Common myeloid progenitor, CD34-positive (primary cell): ENCODE measurements at regions not wholly inside any gene's neighbourhood (a gene's known extent, or its start where the extent isn't known, plus 50 kb on each side); places are given as distances from the start of the nearest gene placed in this dataset.
"Not testable (repeated sequence)": the region's sequence is repeated elsewhere in the genome, so short reads cannot be mapped to it uniquely, and the experiment has no call there.

ENCODE experiments used
- CTCF ChIA-PET: fragments of 350-600 bp; sonication (Branson Sonifier 250); formaldehyde crosslinking; loops from one replicate; lab custom pipeline; 2021; ENCODE audit warnings: antibody characterized with exemption; lab: Charles Lee
- POLR2A ChIA-PET: fragments of 350-600 bp; sonication (Branson Sonifier 250); formaldehyde crosslinking; loops from one replicate; lab custom pipeline; 2021; ENCODE audit warnings: antibody characterized with exemption; lab: Charles Lee
- DNase-seq, 3 donors: peaks; one replicate each; pipeline versions ENCODE4 v3.0.0 to v3.0.0-alpha.2; 2013
- H3K27ac ChIP-seq, 2 experiments: 1 replicate in 1 of 2; 2 replicates in 1 of 2; pipeline ENCODE4 v1.7.0; 2013; ENCODE audit warnings: inconsistent platforms in 2 of 2, low read length in 2 of 2, mild to moderate bottlenecking in 2 of 2, low read depth in 1 of 2, moderate library complexity in 1 of 2; ENCODE audit not compliant: severe bottlenecking in 2 of 2, insufficient read depth in 1 of 2, poor library complexity in 1 of 2
- H3K27me3 ChIP-seq, 5 experiments: replicated peaks in 2 of 5; 1 replicate in 3 of 5; 2 replicates in 2 of 5; pipeline versions ENCODE4 v1.6.1 to v1.7.0; 2013; ENCODE audit warnings: low read length in 4 of 5, mild to moderate bottlenecking in 2 of 5, moderate library complexity in 2 of 5, inconsistent platforms in 1 of 5; ENCODE audit not compliant: insufficient read depth in 5 of 5, control insufficient read depth in 4 of 5
- H3K36me3 ChIP-seq, 4 experiments: 1 replicate in 2 of 4; 2 replicates in 2 of 4; pipeline versions ENCODE4 v1.6.1 to v1.7.0; 2013; ENCODE audit warnings: low read length in 3 of 4, control low read depth in 1 of 4, mild to moderate bottlenecking in 1 of 4; ENCODE audit not compliant: control insufficient read depth in 4 of 4, insufficient read depth in 4 of 4
- H3K4me1 ChIP-seq, 4 experiments: 1 replicate in 3 of 4; 2 replicates in 1 of 4; pipeline versions ENCODE4 v1.6.1 to v1.7.1; 2013; ENCODE audit warnings: low read length in 3 of 4, mild to moderate bottlenecking in 3 of 4, control low read depth in 1 of 4, inconsistent platforms in 1 of 4, moderate library complexity in 1 of 4; ENCODE audit not compliant: control insufficient read depth in 4 of 4, insufficient read depth in 4 of 4; ENCODE audit errors: control extremely low read depth in 1 of 4
- H3K4me3 ChIP-seq, 7 experiments: 1 replicate in 4 of 7; 2 replicates in 3 of 7; pipeline versions ENCODE4 v1.5.1 to v1.7.0; 2013; ENCODE audit warnings: mild to moderate bottlenecking in 7 of 7, low read length in 6 of 7, moderate library complexity in 6 of 7, inconsistent platforms in 2 of 7, low read depth in 2 of 7, control low read depth in 1 of 7; ENCODE audit not compliant: insufficient read depth in 4 of 7, control insufficient read depth in 1 of 7; ENCODE audit errors: extremely low read depth in 1 of 7
- H3K9me3 ChIP-seq, 5 experiments: 1 replicate in 4 of 5; 2 replicates in 1 of 5; pipeline versions ENCODE4 v1.6.1 to v1.7.1; 2013; ENCODE audit warnings: low read length in 4 of 5, mild to moderate bottlenecking in 2 of 5, inconsistent platforms in 1 of 5, low read depth in 1 of 5, moderate library complexity in 1 of 5; ENCODE audit not compliant: control insufficient read depth in 4 of 5, insufficient read depth in 2 of 5; ENCODE audit errors: control extremely low read depth in 1 of 5
- WGBS: methylation state at CpG from one replicate; pipeline ENCODE4 v1.1.5; 2013; ENCODE audit not compliant: insufficient coverage; 5-methylcytosine and 5-hydroxymethylcytosine counted together

DNA sequence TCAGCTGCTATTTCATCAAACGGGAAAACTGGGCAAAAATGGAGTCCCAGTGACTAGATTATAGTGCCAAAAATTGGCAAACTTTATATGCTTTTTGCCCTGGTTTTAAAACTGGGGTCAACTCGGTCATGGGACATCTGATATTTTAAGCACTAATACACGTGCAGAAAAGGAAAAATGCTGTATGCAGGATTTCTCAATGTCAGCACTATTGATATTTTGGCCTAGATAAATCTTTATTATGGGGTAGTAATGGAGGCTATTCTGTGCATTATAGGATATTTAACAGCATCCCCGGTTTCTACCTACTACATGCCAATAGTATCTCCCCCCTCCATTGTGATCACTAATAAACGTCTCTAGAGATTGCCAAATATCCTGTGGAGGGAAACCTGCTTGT, 870.9 kb upstream of the IGFBP7 start:
- DNase-seq = no peak
- Histone ChIP-seq H3K4me3 (no peak overlapping the region), H3K9me3 (no peaks in the 10 kb centered on the region), H3K4me1 (no peaks in the 10 kb centered on the region), H3K27me3 (no peaks in the 10 kb centered on the region), H3K36me3 (no peaks in the 10 kb centered on the region), H3K27ac (no peak overlapping the region)
- WGBS = 94% methylated on average over 3 of the region's 5 CpGs
- POLR2A ChIA-PET = no interaction called here
- CTCF ChIA-PET = no interaction called here

DNA sequence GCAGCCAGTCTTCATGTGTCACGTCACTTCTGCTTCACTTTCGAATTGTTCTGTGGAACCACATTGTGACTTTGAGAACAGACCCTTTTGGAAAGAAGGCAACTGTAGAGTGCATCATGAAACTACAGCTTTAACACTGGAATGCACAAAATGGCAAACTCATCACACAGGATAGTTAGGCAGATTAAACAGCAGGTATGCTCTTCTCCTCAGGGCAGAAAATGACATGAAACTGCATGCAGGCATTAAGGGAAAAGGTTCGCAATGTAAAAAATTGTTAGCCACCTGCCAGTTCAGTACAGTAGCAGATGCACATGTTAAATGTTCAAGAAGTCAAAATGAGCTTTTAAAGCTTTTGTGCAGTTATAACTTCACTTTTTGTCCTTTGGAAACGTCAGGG, 864.6 kb upstream of the IGFBP7 start:
- no peak overlapping the region for H3K4me3 ChIP-seq
- H3K27me3 ChIP-seq = no peaks in the 10 kb centered on the region
- no peak overlapping the region for H3K27ac ChIP-seq
- H3K36me3 ChIP-seq = no peaks in the 10 kb centered on the region
- H3K4me1 ChIP-seq = no peaks in the 10 kb centered on the region
- peaks cover 0 to 2% (median 0%) of the 10 kb centered on the region in 5 experiments for H3K9me3 ChIP-seq
- no peak for DNase-seq
- WGBS = 94% methylated on average over 3 of the region's 4 CpGs
- CTCF ChIA-PET = no interaction called here
- POLR2A ChIA-PET = no interaction called here

DNA sequence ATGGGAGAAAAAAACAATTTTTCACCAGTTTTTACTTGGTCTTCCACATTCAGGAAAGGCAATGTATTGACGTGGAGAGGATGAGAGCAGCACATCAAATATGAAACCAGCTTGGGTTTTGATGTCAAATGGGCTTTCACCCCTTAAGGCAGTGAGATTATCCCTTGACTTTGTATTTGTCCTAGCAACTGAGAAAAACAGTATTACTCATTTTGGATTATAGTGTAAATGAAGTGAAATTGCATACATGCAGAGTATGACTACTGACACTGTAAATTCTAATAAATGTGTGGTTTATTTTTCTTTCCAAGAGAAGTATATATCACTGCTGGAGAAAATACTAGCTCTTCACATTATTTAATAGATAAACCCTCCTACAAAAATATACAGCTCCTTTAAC, 863.6 kb upstream of the IGFBP7 start:
- DNase-seq = no peak
- POLR2A ChIA-PET = no interaction called here
- no peaks in the 10 kb centered on the region for H3K27me3 ChIP-seq
- H3K27ac ChIP-seq = no peak overlapping the region
- CTCF ChIA-PET = no interaction called here
- WGBS = 100% methylated on average over 1 of the region's 1 CpG
- no peaks in the 10 kb centered on the region for H3K36me3 ChIP-seq
- peaks cover 0 to 3% (median 0%) of the 10 kb centered on the region in 5 experiments for H3K9me3 ChIP-seq
- no peak overlapping the region for H3K4me3 ChIP-seq
- H3K4me1 ChIP-seq = no peaks in the 10 kb centered on the region

DNA sequence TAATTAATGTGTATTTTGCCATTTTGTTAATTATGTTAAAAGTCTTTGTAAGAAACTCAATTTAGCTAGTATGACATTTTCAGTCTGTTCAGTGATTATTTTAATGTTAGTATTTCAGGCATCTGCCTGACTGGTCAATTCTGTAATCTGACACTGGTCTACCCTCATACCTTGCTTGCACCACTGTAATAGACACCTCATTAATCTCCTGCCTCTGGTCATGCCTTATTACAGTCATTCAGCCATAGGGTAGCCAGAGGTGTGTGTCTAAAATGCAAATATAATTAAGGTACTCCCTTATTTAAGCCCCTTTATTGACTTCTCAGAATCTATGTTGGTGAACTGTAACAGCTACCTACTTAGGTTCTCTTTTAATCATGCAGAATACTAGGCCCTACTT, 861.1 kb upstream of the IGFBP7 start:
- Histone ChIP-seq H3K9me3 (peaks cover 0 to 7% (median 0%) of the 10 kb centered on the region in 5 experiments), H3K36me3 (no peaks in the 10 kb centered on the region), H3K4me1 (no peaks in the 10 kb centered on the region), H3K27ac (no peak overlapping the region), H3K27me3 (no peaks in the 10 kb centered on the region), H3K4me3 (no peak overlapping the region)
- ChIA-PET CTCF (no interaction called here), POLR2A (no interaction called here)
- DNase-seq = no peak

DNA sequence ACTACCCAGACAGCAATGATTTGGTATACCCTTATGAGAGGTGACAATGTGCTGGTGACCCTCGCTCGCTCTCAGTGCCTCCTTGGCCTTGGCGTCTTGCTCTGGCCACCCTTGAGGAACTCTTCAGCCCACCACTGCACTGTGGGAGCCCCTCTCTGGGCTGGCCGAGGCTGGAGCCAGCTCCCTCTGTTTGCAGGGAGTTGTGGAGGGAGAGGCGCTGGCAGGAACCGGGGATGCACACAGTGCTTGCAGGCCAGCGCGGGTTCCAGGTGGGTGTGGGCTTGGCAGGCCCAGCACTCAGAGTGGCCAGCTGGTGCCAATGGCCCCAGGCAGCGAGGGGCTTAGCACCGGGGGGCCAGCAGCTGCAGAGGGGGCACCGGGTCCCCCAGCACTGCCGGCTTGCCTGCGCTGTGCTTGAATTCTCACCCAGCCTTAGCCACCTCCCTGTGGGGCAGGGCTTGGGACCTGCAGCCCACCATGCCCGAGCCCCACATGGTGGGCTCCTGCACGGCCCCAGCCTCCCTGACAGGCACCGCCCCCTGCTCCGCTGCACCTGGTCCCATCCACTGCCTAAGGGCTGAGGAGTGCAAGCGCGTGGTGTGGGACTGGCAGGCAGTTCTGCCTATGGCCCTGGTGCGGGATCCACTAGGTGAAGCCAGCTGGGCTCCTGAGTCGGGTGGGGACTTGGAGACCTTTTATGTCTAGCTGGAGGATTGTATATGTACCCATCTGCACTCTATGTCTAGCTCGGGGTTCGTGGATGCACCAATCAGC, 857.0 kb upstream of the IGFBP7 start:
- Histone ChIP-seq H3K36me3 (no peaks in the 10 kb centered on the region), H3K27me3 (no peaks in the 10 kb centered on the region), H3K27ac (no peak overlapping the region), H3K4me3 (no peak overlapping the region), H3K9me3 (peaks cover 0 to 7% (median 0%) of the 10 kb centered on the region in 5 experiments), H3K4me1 (no peaks in the 10 kb centered on the region)
- no peak for DNase-seq
- WGBS = 97% methylated on average over 18 of the region's 23 CpGs
- CTCF ChIA-PET = no interaction called here
- POLR2A ChIA-PET = no interaction called here

DNA sequence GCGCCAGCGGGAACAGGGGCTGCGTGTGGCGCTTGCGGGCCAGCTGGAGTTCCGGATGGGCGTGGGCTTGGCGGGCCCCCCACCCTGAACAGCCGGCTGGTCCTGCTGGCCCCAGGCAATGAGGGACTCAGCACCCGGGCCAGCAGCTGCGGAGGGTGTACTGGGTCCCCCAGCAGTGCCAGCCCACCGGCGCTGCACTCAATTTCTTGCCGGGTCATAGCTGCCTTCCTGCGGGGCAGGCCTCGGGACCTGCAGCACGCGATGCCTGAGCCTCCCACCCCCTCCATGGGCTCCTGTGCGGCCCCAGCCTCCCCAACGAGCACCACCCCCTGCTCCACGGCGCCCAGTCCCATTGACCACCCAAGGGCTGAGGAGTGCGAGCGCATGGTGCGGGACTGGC, 855.2 kb upstream of the IGFBP7 start:
- H3K4me3 ChIP-seq, H3K27me3 ChIP-seq, DNase-seq, POLR2A ChIA-PET, H3K9me3 ChIP-seq, CTCF ChIA-PET, H3K4me1 ChIP-seq, H3K27ac ChIP-seq, H3K36me3 ChIP-seq: not testable (repeated sequence)
- 95% methylated on average over 8 of the region's 25 CpGs for WGBS

DNA sequence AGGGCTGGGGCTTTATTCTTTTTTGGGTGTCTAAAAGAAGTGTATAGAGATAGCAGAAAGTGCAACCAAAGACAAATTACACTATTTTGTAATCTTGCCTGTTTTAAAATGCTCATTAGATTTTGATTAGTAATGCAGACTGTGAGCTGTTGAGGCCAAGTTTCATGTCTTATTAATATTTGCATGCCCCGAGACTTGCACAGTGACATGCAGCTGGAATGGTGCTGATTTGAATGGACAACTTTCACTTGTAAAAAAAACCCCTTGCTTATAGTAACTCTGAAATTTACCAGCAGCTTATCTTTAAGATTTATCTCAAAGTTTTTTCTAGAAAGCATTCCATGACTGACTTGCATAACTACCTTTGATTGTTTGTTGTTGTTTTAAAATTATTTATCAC, 835.1 kb upstream of the IGFBP7 start:
- Histone ChIP-seq H3K4me3 (no peak overlapping the region), H3K4me1 (peaks cover 0 to 3% (median under 1%) of the 10 kb centered on the region in 4 experiments), H3K36me3 (no peaks in the 10 kb centered on the region), H3K27ac (no peak overlapping the region), H3K27me3 (no peaks in the 10 kb centered on the region), H3K9me3 (no peaks in the 10 kb centered on the region)
- POLR2A ChIA-PET = no interaction called here
- DNase-seq = no peak
- WGBS = no CpG with 5 or more reads among the region's 1 CpG
- CTCF ChIA-PET = interaction anchor here (1.5 kb wide), 1 partner anchor 10 kb away, joined by 4 read pairs; no protein-coding TSS in a partner anchor
